PFSK-1 (cell line): ENCODE measurements at regions not wholly inside any gene's neighbourhood (a gene's known extent, or its start where the extent isn't known, plus 50 kb on each side); places are given as distances from the start of the nearest gene placed in this dataset.

Experiments used
- POLR2AphosphoS5 ChIP-seq: IDR thresholded peaks from 2 replicates; pipeline ENCODE4 v1.6.1; 2012; ENCODE audit warnings: low read depth, mild to moderate bottlenecking, control low read depth, low read length, moderate library complexity
- TAF1 ChIP-seq: IDR thresholded peaks from 2 replicates; pipeline ENCODE4 v1.6.1; 2012; ENCODE audit warnings: low read length, control low read depth, borderline replicate concordance; ENCODE audit not compliant: insufficient read depth
- TF ChIP-seq, protein P1 (sequence below), 2 experiments: IDR thresholded peaks; 2 replicates each; pipeline versions ENCODE4 v1.6.1 to v1.8.0; 2011 to 2012; ENCODE audit warnings: low read depth in 2 of 2, low read length in 2 of 2, control low read depth in 1 of 2, inconsistent platforms in 1 of 2, mild to moderate bottlenecking in 1 of 2, moderate library complexity in 1 of 2; ENCODE audit not compliant: insufficient read depth in 1 of 2

DNA sequence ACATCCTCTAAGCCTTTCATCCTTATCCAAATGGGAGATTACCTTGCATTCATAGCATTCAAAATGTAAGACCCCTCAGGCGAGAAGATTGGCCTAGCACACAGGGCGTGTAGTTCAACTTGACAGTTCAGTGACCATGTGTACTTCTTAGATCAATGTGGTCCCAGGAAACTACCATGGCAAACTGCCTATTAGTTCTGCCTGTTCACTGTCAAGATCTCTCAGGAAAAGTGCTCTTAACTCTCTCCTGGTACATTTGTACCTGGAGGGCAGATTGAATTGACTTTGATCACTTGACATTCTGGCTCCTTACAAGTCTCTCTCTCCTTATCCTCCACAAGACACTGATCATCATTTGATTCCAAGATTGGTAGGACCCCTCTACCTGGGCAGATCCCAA lies 122.4 kb downstream of the CDC7 start:
- no peak for TF ChIP-seq POLR2AphosphoS5
- TF ChIP-seq, protein P1, sequence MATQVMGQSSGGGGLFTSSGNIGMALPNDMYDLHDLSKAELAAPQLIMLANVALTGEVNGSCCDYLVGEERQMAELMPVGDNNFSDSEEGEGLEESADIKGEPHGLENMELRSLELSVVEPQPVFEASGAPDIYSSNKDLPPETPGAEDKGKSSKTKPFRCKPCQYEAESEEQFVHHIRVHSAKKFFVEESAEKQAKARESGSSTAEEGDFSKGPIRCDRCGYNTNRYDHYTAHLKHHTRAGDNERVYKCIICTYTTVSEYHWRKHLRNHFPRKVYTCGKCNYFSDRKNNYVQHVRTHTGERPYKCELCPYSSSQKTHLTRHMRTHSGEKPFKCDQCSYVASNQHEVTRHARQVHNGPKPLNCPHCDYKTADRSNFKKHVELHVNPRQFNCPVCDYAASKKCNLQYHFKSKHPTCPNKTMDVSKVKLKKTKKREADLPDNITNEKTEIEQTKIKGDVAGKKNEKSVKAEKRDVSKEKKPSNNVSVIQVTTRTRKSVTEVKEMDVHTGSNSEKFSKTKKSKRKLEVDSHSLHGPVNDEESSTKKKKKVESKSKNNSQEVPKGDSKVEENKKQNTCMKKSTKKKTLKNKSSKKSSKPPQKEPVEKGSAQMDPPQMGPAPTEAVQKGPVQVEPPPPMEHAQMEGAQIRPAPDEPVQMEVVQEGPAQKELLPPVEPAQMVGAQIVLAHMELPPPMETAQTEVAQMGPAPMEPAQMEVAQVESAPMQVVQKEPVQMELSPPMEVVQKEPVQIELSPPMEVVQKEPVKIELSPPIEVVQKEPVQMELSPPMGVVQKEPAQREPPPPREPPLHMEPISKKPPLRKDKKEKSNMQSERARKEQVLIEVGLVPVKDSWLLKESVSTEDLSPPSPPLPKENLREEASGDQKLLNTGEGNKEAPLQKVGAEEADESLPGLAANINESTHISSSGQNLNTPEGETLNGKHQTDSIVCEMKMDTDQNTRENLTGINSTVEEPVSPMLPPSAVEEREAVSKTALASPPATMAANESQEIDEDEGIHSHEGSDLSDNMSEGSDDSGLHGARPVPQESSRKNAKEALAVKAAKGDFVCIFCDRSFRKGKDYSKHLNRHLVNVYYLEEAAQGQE (IDR thresholded peaks at IDR 0.05; ENCODE audit: insufficient read depth in 1 of 2, low read depth in 2 of 2, low read length in 2 of 2) = no peak
- no peak for TF ChIP-seq TAF1
